SW 1271 (cell line): ENCODE measurements at regions not wholly inside any gene's neighbourhood (a gene's known extent, or its start where the extent isn't known, plus 50 kb on each side); places are given as distances from the start of the nearest gene placed in this dataset.

Experiments used
- DNase-seq, 2 experiments: peaks; one replicate each; lab custom pipeline; 2025; lab: John Stamatoyannopoulos, UW

- DNase-seq = no peak
These were observed 574.8 kb downstream of the MBD2 start for GRCh38 chr18:53649621-53650020.

GRCh38 chr18:53644799-53645471, 579.5 kb downstream of the MBD2 start:
- DNase-seq = no peak

GRCh38 chr18:53639687-53640086, 584.8 kb downstream of the MBD2 start:
- no peak for DNase-seq

- no peak for DNase-seq
These were observed 595.1 kb downstream of the MBD2 start for GRCh38 chr18:53629337-53629736.

- no peak for DNase-seq
These were observed 598.4 kb downstream of the MBD2 start for GRCh38 chr18:53625997-53626599.

GRCh38 chr18:53610957-53611356, 613.5 kb downstream of the MBD2 start:
- DNase-seq = no peak

GRCh38 chr18:53606792-53607191, 617.7 kb downstream of the MBD2 start:
- no peak for DNase-seq

GRCh38 chr18:53605198-53605597, 619.3 kb downstream of the MBD2 start:
- DNase-seq = no peak

GRCh38 chr18:53603276-53603675, 621.2 kb downstream of the MBD2 start:
- no peak for DNase-seq

- no peak for DNase-seq
These were observed 623.1 kb downstream of the MBD2 start for GRCh38 chr18:53601344-53601743.

- DNase-seq = no peak
These were observed 637.5 kb downstream of the MBD2 start for GRCh38 chr18:53586923-53587322.
